GM12872 (cell line): ENCODE measurements at regions not wholly inside any gene's neighbourhood (a gene's known extent, or its start where the extent isn't known, plus 50 kb on each side); places are given as distances from the start of the nearest gene placed in this dataset.

ENCODE experiments used
- TF ChIP-seq, protein P1 (sequence below): IDR thresholded peaks from 3 replicates; pipeline ENCODE4 v1.5.1; 2011; ENCODE audit warnings: low read depth, mild to moderate bottlenecking, low read length, moderate library complexity; ENCODE audit not compliant: insufficient read depth

DNA sequence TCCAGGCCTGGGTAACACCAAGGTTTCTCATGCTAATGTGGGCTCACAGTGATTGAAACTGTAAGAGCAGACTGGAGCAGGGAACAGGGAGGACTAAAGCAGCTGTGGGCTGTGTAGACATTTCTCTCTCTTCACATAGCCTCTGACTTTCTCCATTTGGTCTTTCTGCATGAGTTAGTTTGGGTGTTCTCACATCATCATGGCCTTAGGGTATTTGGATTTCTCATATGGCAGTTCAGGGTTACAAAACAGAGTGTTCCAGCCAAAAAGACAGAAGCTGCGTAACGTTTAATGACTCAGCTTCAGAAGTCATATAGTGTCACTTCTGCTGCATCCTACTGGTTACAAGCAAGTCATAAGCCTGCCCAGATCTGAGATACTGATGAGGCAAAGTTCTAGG lies 52.0 kb upstream of the OSBPL8 start:
- TF ChIP-seq, protein P1, sequence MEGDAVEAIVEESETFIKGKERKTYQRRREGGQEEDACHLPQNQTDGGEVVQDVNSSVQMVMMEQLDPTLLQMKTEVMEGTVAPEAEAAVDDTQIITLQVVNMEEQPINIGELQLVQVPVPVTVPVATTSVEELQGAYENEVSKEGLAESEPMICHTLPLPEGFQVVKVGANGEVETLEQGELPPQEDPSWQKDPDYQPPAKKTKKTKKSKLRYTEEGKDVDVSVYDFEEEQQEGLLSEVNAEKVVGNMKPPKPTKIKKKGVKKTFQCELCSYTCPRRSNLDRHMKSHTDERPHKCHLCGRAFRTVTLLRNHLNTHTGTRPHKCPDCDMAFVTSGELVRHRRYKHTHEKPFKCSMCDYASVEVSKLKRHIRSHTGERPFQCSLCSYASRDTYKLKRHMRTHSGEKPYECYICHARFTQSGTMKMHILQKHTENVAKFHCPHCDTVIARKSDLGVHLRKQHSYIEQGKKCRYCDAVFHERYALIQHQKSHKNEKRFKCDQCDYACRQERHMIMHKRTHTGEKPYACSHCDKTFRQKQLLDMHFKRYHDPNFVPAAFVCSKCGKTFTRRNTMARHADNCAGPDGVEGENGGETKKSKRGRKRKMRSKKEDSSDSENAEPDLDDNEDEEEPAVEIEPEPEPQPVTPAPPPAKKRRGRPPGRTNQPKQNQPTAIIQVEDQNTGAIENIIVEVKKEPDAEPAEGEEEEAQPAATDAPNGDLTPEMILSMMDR: no peak

DNA sequence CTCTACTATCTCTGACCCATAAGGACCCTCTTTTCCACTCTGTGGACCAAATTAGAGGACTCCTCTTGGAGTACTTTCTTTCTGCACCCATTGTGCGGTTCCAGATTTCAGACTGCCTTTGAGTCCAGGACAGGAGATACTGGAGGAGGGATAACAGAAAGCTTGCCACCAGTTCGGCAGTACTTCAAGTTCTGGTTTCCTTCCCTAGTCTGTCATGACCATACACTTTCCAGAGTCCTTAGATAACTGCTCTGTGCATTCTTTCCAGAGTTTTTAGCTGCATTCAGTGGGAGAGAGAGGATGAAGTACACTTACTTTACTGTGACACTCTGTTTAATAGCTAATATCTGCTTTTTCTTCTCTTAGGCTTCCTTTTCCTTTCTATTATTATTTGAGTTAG lies 54.8 kb upstream of the OSBPL8 start:
- TF ChIP-seq, protein P1: no peak

DNA sequence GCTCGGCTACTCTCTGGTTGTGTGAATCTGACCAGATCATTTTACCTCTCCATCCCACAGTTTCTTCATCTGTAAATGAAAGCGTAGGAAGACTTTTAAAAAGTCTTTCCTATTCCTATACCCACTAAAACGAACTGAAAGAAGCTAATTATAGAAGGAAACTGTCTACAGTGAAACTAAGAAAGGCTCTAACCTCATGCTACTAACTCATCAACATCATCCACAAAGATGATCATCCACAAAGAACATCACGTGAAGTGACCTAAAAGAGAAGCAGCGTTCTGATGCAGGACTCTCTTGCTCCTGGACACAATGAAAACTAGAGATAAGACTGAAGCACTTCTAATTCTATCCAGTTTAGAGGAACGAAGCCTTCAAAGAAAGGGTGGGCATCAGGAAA lies 58.5 kb upstream of the OSBPL8 start:
- TF ChIP-seq, protein P1: no peak

DNA sequence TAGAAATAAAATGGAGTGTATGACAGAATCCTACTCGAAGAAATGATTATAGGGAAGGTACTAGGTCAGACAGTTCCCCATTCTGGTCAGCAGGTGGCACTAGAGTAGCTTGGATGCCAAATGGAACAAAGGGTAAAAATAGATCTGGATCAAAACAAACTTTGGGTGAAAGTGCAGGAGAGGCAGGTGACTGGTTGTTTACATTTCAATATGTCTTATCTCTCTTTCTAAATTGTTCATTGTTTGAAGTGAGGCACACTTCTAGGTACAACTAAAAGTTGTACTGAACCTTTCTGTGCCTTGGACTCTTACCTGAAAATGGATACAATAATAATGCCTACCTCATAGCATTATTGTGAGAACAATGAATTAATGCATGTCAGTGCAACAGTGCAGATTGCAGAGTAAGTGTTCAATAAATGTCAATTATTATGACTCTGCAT lies 62.0 kb upstream of the OSBPL8 start:
- TF ChIP-seq, protein P1: peak; percentile 85

DNA sequence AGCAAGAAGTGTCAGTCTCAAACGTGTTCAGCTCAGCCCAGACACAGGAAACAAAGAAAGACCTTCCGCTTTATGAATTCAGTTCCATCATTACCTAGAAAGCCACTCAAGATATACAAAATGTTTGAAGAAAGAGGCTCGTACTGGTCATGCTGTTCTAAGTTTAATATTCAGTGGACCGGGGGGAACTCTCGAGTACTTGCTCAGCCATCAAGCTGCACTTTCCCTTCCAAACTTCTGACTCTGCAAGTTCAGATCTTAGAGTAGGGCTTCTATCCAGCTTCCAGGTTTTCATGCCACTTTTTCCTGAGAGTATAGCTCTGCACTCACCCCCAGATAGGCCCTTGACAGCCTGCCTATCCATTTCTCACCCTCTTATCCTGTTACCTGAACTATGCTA lies 62.8 kb upstream of the OSBPL8 start:
- TF ChIP-seq, protein P1: no peak

DNA sequence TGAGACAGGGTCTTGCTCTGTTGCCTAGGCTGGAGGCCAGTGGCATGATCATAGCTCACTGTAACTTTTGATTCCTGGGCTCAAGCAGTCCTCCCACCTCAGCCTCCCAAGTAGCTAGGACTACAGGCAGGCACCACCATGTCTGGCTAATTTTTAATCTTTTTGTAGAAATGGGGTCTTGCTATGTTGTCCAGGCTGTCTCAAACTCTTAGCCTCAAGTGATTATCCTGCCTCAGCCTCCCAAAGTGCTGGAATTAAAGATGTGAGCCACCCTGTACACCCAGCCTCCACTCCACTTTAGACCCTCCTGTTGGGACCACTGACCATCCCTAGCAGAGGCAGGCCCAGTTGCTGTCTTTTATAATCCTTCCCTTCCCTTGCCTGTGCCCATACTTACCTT lies 63.3 kb upstream of the OSBPL8 start:
- TF ChIP-seq, protein P1: no peak

DNA sequence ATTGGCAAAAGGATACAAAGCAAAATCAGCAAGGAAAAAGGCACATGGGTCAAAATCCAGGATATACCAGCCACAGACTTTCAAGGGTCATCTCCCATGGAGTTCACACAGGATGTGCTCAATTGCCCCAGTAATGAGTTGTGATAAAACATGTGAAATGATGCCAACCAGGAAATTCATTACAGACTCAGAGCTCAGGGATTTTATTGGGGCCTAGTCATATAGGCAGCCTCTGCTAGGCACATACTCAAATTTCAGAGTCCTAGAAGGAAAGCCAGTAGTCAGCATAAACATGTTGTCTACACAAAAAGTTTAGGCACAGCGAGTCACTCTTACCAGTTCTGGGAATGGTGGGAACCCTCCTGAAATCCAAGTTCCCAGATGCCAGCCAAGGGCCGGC lies 64.4 kb upstream of the OSBPL8 start:
- TF ChIP-seq, protein P1: no peak
